Mesenchymal stem cell (in vitro differentiated cells and primary cell): ENCODE measurements at regions not wholly inside any gene's neighbourhood (a gene's known extent, or its start where the extent isn't known, plus 50 kb on each side); places are given as distances from the start of the nearest gene placed in this dataset.
"Not testable (repeated sequence)": the region's sequence is repeated elsewhere in the genome, so short reads cannot be mapped to it uniquely, and the experiment has no call there.

Experiments used
- DNase-seq: peaks from one replicate; pipeline ENCODE4 v3.0.0-alpha.2; 2013
- H2AFZ ChIP-seq: one replicate; pipeline ENCODE4 v1.6.1; 2013; ENCODE audit warnings: low read depth, mild to moderate bottlenecking, control low read depth, inconsistent platforms, low read length, moderate library complexity
- H2AK5ac ChIP-seq: 2 replicates; pipeline ENCODE4 v1.6.1; 2013; ENCODE audit warnings: low read length, moderate library complexity, mild to moderate bottlenecking, inconsistent platforms; ENCODE audit not compliant: severe bottlenecking
- H2BK120ac ChIP-seq: one replicate; pipeline ENCODE4 v1.6.1; 2013; ENCODE audit warnings: low read depth, mild to moderate bottlenecking, inconsistent platforms, low read length, moderate library complexity
- H2BK12ac ChIP-seq, 2 experiments: one replicate each; pipeline ENCODE4 v1.6.1; 2013; ENCODE audit warnings: inconsistent platforms in 2 of 2, low read length in 2 of 2, mild to moderate bottlenecking in 2 of 2, moderate library complexity in 2 of 2, control low read depth in 1 of 2
- H2BK15ac ChIP-seq: one replicate; pipeline ENCODE4 v1.6.1; 2013; ENCODE audit warnings: mild to moderate bottlenecking, low read depth, inconsistent platforms; ENCODE audit not compliant: poor library complexity, severe bottlenecking
- H2BK5ac ChIP-seq: 2 replicates; pipeline ENCODE4 v1.6.1; 2013; ENCODE audit warnings: low read depth, mild to moderate bottlenecking, low read length, control low read depth, inconsistent platforms; ENCODE audit not compliant: poor library complexity, severe bottlenecking
- H3K14ac ChIP-seq, 2 experiments: one replicate each; pipeline ENCODE4 v1.6.1; 2013; ENCODE audit warnings: inconsistent platforms in 2 of 2, low read length in 2 of 2, control low read depth in 1 of 2, mild to moderate bottlenecking in 1 of 2, moderate library complexity in 1 of 2
- H3K18ac ChIP-seq, 2 experiments: one replicate each; pipeline ENCODE4 v1.6.1; 2013; ENCODE audit warnings: inconsistent platforms in 2 of 2, low read length in 2 of 2, control low read depth in 1 of 2, low read depth in 1 of 2, mild to moderate bottlenecking in 1 of 2
- H3K23ac ChIP-seq, 2 experiments: one replicate each; pipeline ENCODE4 v1.6.1; 2013; ENCODE audit warnings: inconsistent platforms in 2 of 2, low read length in 2 of 2, mild to moderate bottlenecking in 2 of 2, moderate library complexity in 2 of 2, control low read depth in 1 of 2
- H3K27ac ChIP-seq: 2 replicates; pipeline ENCODE4 v1.5.1; 2013; ENCODE audit warnings: mild to moderate bottlenecking, moderate library complexity, low read length, control low read depth, inconsistent platforms; ENCODE audit not compliant: poor library complexity, severe bottlenecking
- H3K27me3 ChIP-seq, 2 experiments: 2 replicates each; pipeline versions ENCODE4 v1.6.1 to v1.7.0; 2013; ENCODE audit warnings: low read length in 2 of 2, mild to moderate bottlenecking in 2 of 2, moderate library complexity in 2 of 2, control low read depth in 1 of 2, inconsistent platforms in 1 of 2; ENCODE audit not compliant: control insufficient read depth in 1 of 2, insufficient read depth in 1 of 2
- H3K36me3 ChIP-seq, 2 experiments: 2 replicates each; pipeline versions ENCODE4 v1.6.1 to v1.7.0; 2013; ENCODE audit warnings: low read length in 2 of 2, control low read depth in 1 of 2, inconsistent platforms in 1 of 2, low read depth in 1 of 2, mild to moderate bottlenecking in 1 of 2; ENCODE audit not compliant: insufficient read depth in 2 of 2, control insufficient read depth in 1 of 2
- H3K4ac ChIP-seq, 2 experiments: one replicate each; pipeline ENCODE4 v1.6.1; 2013; ENCODE audit warnings: inconsistent platforms in 2 of 2, low read length in 2 of 2, mild to moderate bottlenecking in 2 of 2, moderate library complexity in 2 of 2, control low read depth in 1 of 2, low read depth in 1 of 2
- H3K4me1 ChIP-seq: 2 replicates; pipeline ENCODE4 v1.6.1; 2013; ENCODE audit warnings: low read depth, low read length, control low read depth; ENCODE audit not compliant: control insufficient read depth, insufficient read depth
- H3K4me2 ChIP-seq: 2 replicates; pipeline ENCODE4 v1.6.1; 2013; ENCODE audit warnings: low read length, mild to moderate bottlenecking, inconsistent platforms; ENCODE audit not compliant: poor library complexity, severe bottlenecking
- H3K4me3 ChIP-seq, 2 experiments: 2 replicates each; pipeline versions ENCODE4 v1.5.1 to v1.7.0; 2013; ENCODE audit warnings: low read length in 2 of 2, mild to moderate bottlenecking in 2 of 2, control low read depth in 1 of 2, low read depth in 1 of 2; ENCODE audit not compliant: insufficient read depth in 1 of 2
- H3K79me1 ChIP-seq: replicated peaks from 2 replicates; pipeline ENCODE4 v1.6.1; 2013; ENCODE audit warnings: mild to moderate bottlenecking, control low read depth, low read length, inconsistent platforms; ENCODE audit not compliant: poor library complexity, severe bottlenecking
- H3K9ac ChIP-seq: 2 replicates; pipeline ENCODE4 v1.7.0; 2013; ENCODE audit warnings: mild to moderate bottlenecking, low read length, moderate library complexity
- H3K9me3 ChIP-seq: 2 replicates; pipeline ENCODE4 v1.7.0; 2013; ENCODE audit warnings: mild to moderate bottlenecking, low read length; ENCODE audit not compliant: control insufficient read depth
- H4K8ac ChIP-seq: one replicate; pipeline ENCODE4 v1.6.1; 2013; ENCODE audit warnings: inconsistent platforms, mild to moderate bottlenecking, low read length, moderate library complexity
- H4K91ac ChIP-seq: one replicate; pipeline ENCODE4 v1.6.1; 2013; ENCODE audit warnings: mild to moderate bottlenecking, low read length, inconsistent platforms
- WGBS: methylation state at CpG from one replicate; pipeline ENCODE4 v1.1.7; 2013; ENCODE audit warnings: mixed read lengths; 5-methylcytosine and 5-hydroxymethylcytosine counted together

- no peak overlapping the region for H3K14ac ChIP-seq
- no peaks in the 10 kb centered on the region for H3K27me3 ChIP-seq
- no peak overlapping the region for H3K23ac ChIP-seq
- no peak overlapping the region for H3K4me2 ChIP-seq
- no peak overlapping the region for H3K9ac ChIP-seq
- no peaks in the 10 kb centered on the region for H3K9me3 ChIP-seq
- H3K36me3 ChIP-seq = no peaks in the 10 kb centered on the region
- no peaks in the 10 kb centered on the region for H3K79me1 ChIP-seq
- no peak overlapping the region for H2BK120ac ChIP-seq
- DNase-seq = no peak
- no peak overlapping the region for H2BK12ac ChIP-seq
- H3K4me1 ChIP-seq = no peaks in the 10 kb centered on the region
- H2AFZ ChIP-seq = no peak overlapping the region
- no peak overlapping the region for H4K91ac ChIP-seq
- H3K27ac ChIP-seq = no peak overlapping the region
- H2BK5ac ChIP-seq = no peak overlapping the region
- H2AK5ac ChIP-seq = no peak overlapping the region
- no peak overlapping the region for H3K4me3 ChIP-seq
- H2BK15ac ChIP-seq = no peak overlapping the region
- no peak overlapping the region for H3K4ac ChIP-seq
- no CpG with 5 or more reads among the region's 2 CpGs for WGBS
- no peak overlapping the region for H3K18ac ChIP-seq
- no peak overlapping the region for H4K8ac ChIP-seq
Observed at GRCh38 chr2:122080871-122081270, 325.4 kb downstream of the TSN start.

GRCh38 chr2:122081751-122082150, 326.3 kb downstream of the TSN start:
- Histone ChIP-seq H3K23ac (no peak overlapping the region), H3K9me3 (no peaks in the 10 kb centered on the region), H3K79me1 (no peaks in the 10 kb centered on the region), H3K36me3 (no peaks in the 10 kb centered on the region), H3K4me1 (no peaks in the 10 kb centered on the region), H3K9ac (no peak overlapping the region), H3K27me3 (no peaks in the 10 kb centered on the region), H3K4me2 (no peak overlapping the region), H3K14ac (no peak overlapping the region), H3K4ac (no peak overlapping the region), H2BK120ac (no peak overlapping the region), H4K91ac (no peak overlapping the region), H2BK12ac (no peak overlapping the region), H2AFZ (no peak overlapping the region), H2AK5ac (no peak overlapping the region), H3K27ac (no peak overlapping the region), H4K8ac (no peak overlapping the region), H3K4me3 (no peak overlapping the region), H2BK5ac (no peak overlapping the region), H3K18ac (no peak overlapping the region), H2BK15ac (no peak overlapping the region)
- 60% methylated on average over 3 of the region's 3 CpGs for WGBS
- DNase-seq = no peak

GRCh38 chr2:122083256-122084048, 328.0 kb downstream of the TSN start:
- H3K4me1 ChIP-seq = no peaks in the 10 kb centered on the region
- H3K23ac ChIP-seq = no peak overlapping the region
- H2BK15ac ChIP-seq = no peak overlapping the region
- H3K9me3 ChIP-seq = no peaks in the 10 kb centered on the region
- H4K91ac ChIP-seq = no peak overlapping the region
- no peak overlapping the region for H3K18ac ChIP-seq
- no peak overlapping the region for H2BK120ac ChIP-seq
- no peak overlapping the region for H3K9ac ChIP-seq
- no peak overlapping the region for H3K4ac ChIP-seq
- no peaks in the 10 kb centered on the region for H3K36me3 ChIP-seq
- no peak overlapping the region for H2AK5ac ChIP-seq
- no peak overlapping the region for H3K4me2 ChIP-seq
- no peak overlapping the region for H2BK12ac ChIP-seq
- H4K8ac ChIP-seq = no peak overlapping the region
- H3K79me1 ChIP-seq = no peaks in the 10 kb centered on the region
- DNase-seq = no peak
- H3K27ac ChIP-seq = no peak overlapping the region
- 83% methylated on average over 2 of the region's 4 CpGs for WGBS
- H3K4me3 ChIP-seq = no peak overlapping the region
- no peaks in the 10 kb centered on the region for H3K27me3 ChIP-seq
- no peak overlapping the region for H2AFZ ChIP-seq
- H2BK5ac ChIP-seq = no peak overlapping the region
- no peak overlapping the region for H3K14ac ChIP-seq

GRCh38 chr2:122085672-122086071, 330.2 kb downstream of the TSN start:
- not testable (repeated sequence) for H2BK120ac ChIP-seq, H2BK15ac ChIP-seq, H3K18ac ChIP-seq, H2AK5ac ChIP-seq, H3K4ac ChIP-seq, H3K4me2 ChIP-seq, H3K9ac ChIP-seq, H3K9me3 ChIP-seq, H3K36me3 ChIP-seq, H2BK12ac ChIP-seq, H3K4me3 ChIP-seq, H3K79me1 ChIP-seq, H3K4me1 ChIP-seq, DNase-seq, H3K27ac ChIP-seq, H3K23ac ChIP-seq, H3K14ac ChIP-seq, H2BK5ac ChIP-seq, H2AFZ ChIP-seq, H4K8ac ChIP-seq, H4K91ac ChIP-seq, H3K27me3 ChIP-seq
